Small intestine (tissue), 7 donors: ENCODE measurements at regions not wholly inside any gene's neighbourhood (a gene's known extent, or its start where the extent isn't known, plus 50 kb on each side); places are given as distances from the start of the nearest gene placed in this dataset.

Source experiments
- DNase-seq, 2 donors: peaks; one replicate each; pipeline versions ENCODE4 v3.0.0 to v3.0.0-alpha.2; 2013
- FAIRE-seq: peaks from 2 replicates; lab custom pipeline; 2012; peaks lifted over from hg19 to GRCh38; lab: Jason Lieb, UNC
- H3K27ac ChIP-seq, 3 donors: one replicate each; pipeline ENCODE4 v1.5.1; 2013; ENCODE audit warnings: low read length in 2 of 3, mild to moderate bottlenecking in 2 of 3, control low read depth in 1 of 3, inconsistent platforms in 1 of 3, low read depth in 1 of 3, moderate library complexity in 1 of 3
- H3K27me3 ChIP-seq, 3 donors: one replicate each; pipeline ENCODE4 v1.6.1; 2013; ENCODE audit warnings: low read length in 3 of 3, inconsistent platforms in 1 of 3; ENCODE audit not compliant: control insufficient read depth in 3 of 3, insufficient read depth in 3 of 3
- H3K36me3 ChIP-seq, 3 donors: one replicate each; pipeline ENCODE4 v1.6.1; 2013; ENCODE audit warnings: low read length in 3 of 3, inconsistent platforms in 1 of 3, low read depth in 1 of 3, mild to moderate bottlenecking in 1 of 3, moderate library complexity in 1 of 3; ENCODE audit not compliant: control insufficient read depth in 3 of 3, insufficient read depth in 2 of 3
- H3K4me1 ChIP-seq, 3 donors: one replicate each; pipeline ENCODE4 v1.6.1; 2013; ENCODE audit warnings: low read length in 2 of 3, inconsistent platforms in 1 of 3, low read depth in 1 of 3, mild to moderate bottlenecking in 1 of 3, moderate library complexity in 1 of 3; ENCODE audit not compliant: control insufficient read depth in 3 of 3, insufficient read depth in 2 of 3
- H3K4me3 ChIP-seq, 3 donors: one replicate each; pipeline ENCODE4 v1.5.1; 2013; ENCODE audit warnings: low read length in 3 of 3, control low read depth in 1 of 3, inconsistent platforms in 1 of 3, low read depth in 1 of 3, mild to moderate bottlenecking in 1 of 3, moderate library complexity in 1 of 3
- H3K9me3 ChIP-seq, 2 donors: one replicate each; pipeline ENCODE4 v1.6.1; 2013; ENCODE audit warnings: low read depth in 1 of 2, low read length in 1 of 2; ENCODE audit not compliant: control insufficient read depth in 2 of 2, insufficient read depth in 1 of 2
- WGBS, 3 donors: extraction: QIAGEN DNeasy Blood & Tissue Kit; methylation state at CpG; one replicate each; pipeline ENCODE4 v1.1.7; 2013; 5-methylcytosine and 5-hydroxymethylcytosine counted together
- donor health status: healthy with polysubstance abuse.
- donor health status: control.
- donor health status: control.
- donor health status: Bipolar disorder and iron deficiency.
- donor health status: healthy.

- no peak overlapping the region for H3K4me3 ChIP-seq
- H3K27ac ChIP-seq: no peak overlapping the region
- H3K27me3 ChIP-seq: no peaks in the 10 kb centered on the region
- FAIRE-seq: no peak
- H3K4me1 ChIP-seq: no peaks in the 10 kb centered on the region
- no peaks in the 10 kb centered on the region for H3K9me3 ChIP-seq
- no peaks in the 10 kb centered on the region for H3K36me3 ChIP-seq
- DNase-seq: no peak
- WGBS, 3 donors: 54 to 67% (median 58%) methylated on average over 2 of the region's 2 CpGs
These were observed 549.7 kb upstream of the PLXNA2 start for GRCh38 chr1:208793861-208794345.

GRCh38 chr1:208799186-208799585 is 555.0 kb upstream of the PLXNA2 start:
- Histone ChIP-seq H3K4me1 (no peaks in the 10 kb centered on the region), H3K36me3 (no peaks in the 10 kb centered on the region), H3K9me3 (no peaks in the 10 kb centered on the region), H3K27ac (no peak overlapping the region), H3K27me3 (no peaks in the 10 kb centered on the region), H3K4me3 (no peak overlapping the region)
- no peak for FAIRE-seq
- DNase-seq: no peak
- 59 to 79% (median 69%) methylated on average over 1 of the region's 1 CpG for WGBS, 3 donors

- Histone ChIP-seq H3K36me3 (no peaks in the 10 kb centered on the region), H3K27ac (no peak overlapping the region), H3K4me1 (no peaks in the 10 kb centered on the region), H3K4me3 (no peak overlapping the region), H3K27me3 (no peaks in the 10 kb centered on the region), H3K9me3 (no peaks in the 10 kb centered on the region)
- no peak for DNase-seq
- WGBS, 3 donors: 66 to 75% (median 71%) methylated on average over 9 of the region's 9 CpGs
- no peak for FAIRE-seq
These were observed 559.0 kb upstream of the PLXNA2 start for GRCh38 chr1:208803011-208803811.

DNA sequence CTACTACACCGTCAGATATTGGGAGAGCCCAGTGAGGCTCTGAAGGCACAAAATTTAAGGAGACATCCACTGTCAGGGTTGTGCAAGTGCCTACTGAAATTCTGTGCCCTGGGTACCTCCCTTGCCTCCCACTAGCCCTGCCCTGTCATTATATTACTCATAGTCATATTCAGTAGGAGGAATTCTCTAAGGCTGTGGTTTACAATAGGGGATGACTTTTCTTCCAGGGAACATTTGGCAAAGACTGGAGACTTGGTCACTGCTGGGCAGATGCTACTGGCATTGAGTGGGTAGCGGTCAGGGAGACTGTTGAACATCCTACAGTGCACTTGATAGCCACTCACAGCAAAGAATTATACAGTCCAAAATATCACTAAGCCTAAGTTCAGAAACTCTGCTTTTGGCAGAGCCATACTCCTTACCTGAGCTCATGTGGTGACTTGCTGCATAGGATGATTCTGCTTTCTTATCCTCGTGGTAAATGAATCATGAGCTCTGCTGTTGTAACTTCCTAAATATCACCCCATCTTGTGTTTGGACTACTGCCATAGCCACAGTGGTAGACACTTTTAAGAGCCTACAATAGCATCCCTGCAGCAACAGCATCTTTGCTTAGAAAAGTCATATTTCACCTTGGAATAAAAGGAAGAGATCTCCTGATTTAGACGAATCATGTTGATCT is 563.4 kb upstream of the PLXNA2 start:
- Histone ChIP-seq H3K9me3 (no peaks in the 10 kb centered on the region), H3K36me3 (no peaks in the 10 kb centered on the region), H3K27me3 (no peaks in the 10 kb centered on the region), H3K27ac (no peak overlapping the region), H3K4me3 (no peak overlapping the region), H3K4me1 (no peaks in the 10 kb centered on the region)
- DNase-seq (no peak), FAIRE-seq (no peak)
- 75 to 80% (median 75%) methylated on average over 4 of the region's 4 CpGs for WGBS, 3 donors

GRCh38 chr1:208808301-208808700 is 564.1 kb upstream of the PLXNA2 start:
- WGBS, 3 donors: 79 to 94% (median 91%) methylated on average over 1 of the region's 1 CpG
- no peak overlapping the region for H3K4me3 ChIP-seq
- H3K27me3 ChIP-seq: no peaks in the 10 kb centered on the region
- H3K4me1 ChIP-seq: no peaks in the 10 kb centered on the region
- no peak for DNase-seq
- FAIRE-seq: no peak
- no peaks in the 10 kb centered on the region for H3K36me3 ChIP-seq
- no peaks in the 10 kb centered on the region for H3K9me3 ChIP-seq
- no peak overlapping the region for H3K27ac ChIP-seq

- no peak for FAIRE-seq
These were observed 565.7 kb upstream of the PLXNA2 start for GRCh38 chr1:208809876-208810275.

DNA sequence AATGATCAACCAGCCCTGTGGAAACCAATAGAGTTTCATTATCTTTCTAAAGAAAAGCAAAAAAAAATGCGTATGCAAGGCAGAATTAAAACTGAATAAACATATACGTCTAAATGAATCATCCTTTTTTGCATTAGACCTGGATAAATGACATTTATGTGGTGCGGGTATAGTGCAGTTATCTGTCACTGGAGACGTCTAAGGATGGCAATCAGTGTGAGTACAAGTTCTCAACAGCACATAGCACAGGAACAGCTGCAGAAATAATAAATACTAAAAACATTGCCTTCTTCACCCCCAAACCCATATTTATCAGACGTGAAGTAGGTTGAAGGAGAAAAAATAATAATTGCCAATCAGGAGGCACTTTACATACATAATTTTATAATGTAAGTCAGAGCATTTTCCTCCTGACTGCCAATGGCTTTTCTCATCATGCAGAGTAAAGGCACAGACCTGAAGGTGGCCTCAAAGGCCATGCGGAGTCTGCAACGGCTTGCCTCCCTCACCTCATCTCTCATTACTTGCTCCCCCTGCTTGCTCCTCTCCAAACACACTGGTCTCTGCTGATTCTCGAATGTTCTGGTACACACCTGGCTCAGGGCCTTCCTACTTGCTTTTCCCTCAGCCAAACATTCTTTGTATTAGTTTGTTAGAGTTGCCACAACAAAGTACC is 574.7 kb upstream of the PLXNA2 start:
- WGBS, 3 donors: 72 to 82% (median 78%) methylated on average over 8 of the region's 8 CpGs
- no peaks in the 10 kb centered on the region for H3K36me3 ChIP-seq
- no peaks in the 10 kb centered on the region for H3K4me1 ChIP-seq
- no peaks in the 10 kb centered on the region for H3K27me3 ChIP-seq
- no peak for DNase-seq
- H3K9me3 ChIP-seq: no peaks in the 10 kb centered on the region
- H3K4me3 ChIP-seq: no peak overlapping the region
- FAIRE-seq: no peak
- no peak overlapping the region for H3K27ac ChIP-seq

More at GRCh38 chr1:208809876-208810275, 565.7 kb upstream of the PLXNA2 start:
- no peaks in the 10 kb centered on the region for H3K27me3 ChIP-seq
- no peak overlapping the region for H3K27ac ChIP-seq
- 66 to 75% (median 72%) methylated on average over 3 of the region's 3 CpGs for WGBS, 3 donors
- H3K9me3 ChIP-seq: no peaks in the 10 kb centered on the region
- H3K36me3 ChIP-seq: no peaks in the 10 kb centered on the region
- no peaks in the 10 kb centered on the region for H3K4me1 ChIP-seq
- H3K4me3 ChIP-seq: no peak overlapping the region
- DNase-seq: no peak

- H3K27me3 ChIP-seq: no peaks in the 10 kb centered on the region
- no peaks in the 10 kb centered on the region for H3K4me1 ChIP-seq
- FAIRE-seq (no peak), DNase-seq (no peak)
- no peak overlapping the region for H3K4me3 ChIP-seq
- no peaks in the 10 kb centered on the region for H3K9me3 ChIP-seq
- no peak overlapping the region for H3K27ac ChIP-seq
- no peaks in the 10 kb centered on the region for H3K36me3 ChIP-seq
- 48 to 49% (median 48%) methylated on average over 2 of the region's 2 CpGs for WGBS, 3 donors
These were observed 576.5 kb upstream of the PLXNA2 start for GRCh38 chr1:208820580-208821212.
